ENCODE measurements at regions not wholly inside any gene's neighbourhood (a gene's known extent, or its start where the extent isn't known, plus 50 kb on each side); places are given as distances from the start of the nearest gene placed in this dataset.
"Not testable (repeated sequence)": the region's sequence is repeated elsewhere in the genome, so short reads cannot be mapped to it uniquely, and the experiment has no call there.

GRCh38 chr6:14386668-14387067, 269.1 kb downstream of the CD83 start (continued):
- TF ChIP-seq, protein P1, sequence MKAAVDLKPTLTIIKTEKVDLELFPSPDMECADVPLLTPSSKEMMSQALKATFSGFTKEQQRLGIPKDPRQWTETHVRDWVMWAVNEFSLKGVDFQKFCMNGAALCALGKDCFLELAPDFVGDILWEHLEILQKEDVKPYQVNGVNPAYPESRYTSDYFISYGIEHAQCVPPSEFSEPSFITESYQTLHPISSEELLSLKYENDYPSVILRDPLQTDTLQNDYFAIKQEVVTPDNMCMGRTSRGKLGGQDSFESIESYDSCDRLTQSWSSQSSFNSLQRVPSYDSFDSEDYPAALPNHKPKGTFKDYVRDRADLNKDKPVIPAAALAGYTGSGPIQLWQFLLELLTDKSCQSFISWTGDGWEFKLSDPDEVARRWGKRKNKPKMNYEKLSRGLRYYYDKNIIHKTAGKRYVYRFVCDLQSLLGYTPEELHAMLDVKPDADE (IDR thresholded peaks at IDR 0.05) = no peak
- TF ChIP-seq ZNF114 (CRISPR knock-in tag; IDR thresholded peaks at IDR 0.05) (no peak), EZH2 (IDR thresholded peaks at IDR 0.05; ENCODE audit: low read depth, unreplicated experiment) (no peak), STAT1 (IDR thresholded peaks at IDR 0.05; ENCODE audit: unreplicated experiment) (no peak), CREB1 (CRISPR knock-in tag; IDR thresholded peaks at IDR 0.05; ENCODE audit: low read depth) (no peak), ZNF331 (CRISPR knock-in tag; IDR thresholded peaks at IDR 0.05; ENCODE audit: low read depth) (no peak)
- TF ChIP-seq, protein P2, sequence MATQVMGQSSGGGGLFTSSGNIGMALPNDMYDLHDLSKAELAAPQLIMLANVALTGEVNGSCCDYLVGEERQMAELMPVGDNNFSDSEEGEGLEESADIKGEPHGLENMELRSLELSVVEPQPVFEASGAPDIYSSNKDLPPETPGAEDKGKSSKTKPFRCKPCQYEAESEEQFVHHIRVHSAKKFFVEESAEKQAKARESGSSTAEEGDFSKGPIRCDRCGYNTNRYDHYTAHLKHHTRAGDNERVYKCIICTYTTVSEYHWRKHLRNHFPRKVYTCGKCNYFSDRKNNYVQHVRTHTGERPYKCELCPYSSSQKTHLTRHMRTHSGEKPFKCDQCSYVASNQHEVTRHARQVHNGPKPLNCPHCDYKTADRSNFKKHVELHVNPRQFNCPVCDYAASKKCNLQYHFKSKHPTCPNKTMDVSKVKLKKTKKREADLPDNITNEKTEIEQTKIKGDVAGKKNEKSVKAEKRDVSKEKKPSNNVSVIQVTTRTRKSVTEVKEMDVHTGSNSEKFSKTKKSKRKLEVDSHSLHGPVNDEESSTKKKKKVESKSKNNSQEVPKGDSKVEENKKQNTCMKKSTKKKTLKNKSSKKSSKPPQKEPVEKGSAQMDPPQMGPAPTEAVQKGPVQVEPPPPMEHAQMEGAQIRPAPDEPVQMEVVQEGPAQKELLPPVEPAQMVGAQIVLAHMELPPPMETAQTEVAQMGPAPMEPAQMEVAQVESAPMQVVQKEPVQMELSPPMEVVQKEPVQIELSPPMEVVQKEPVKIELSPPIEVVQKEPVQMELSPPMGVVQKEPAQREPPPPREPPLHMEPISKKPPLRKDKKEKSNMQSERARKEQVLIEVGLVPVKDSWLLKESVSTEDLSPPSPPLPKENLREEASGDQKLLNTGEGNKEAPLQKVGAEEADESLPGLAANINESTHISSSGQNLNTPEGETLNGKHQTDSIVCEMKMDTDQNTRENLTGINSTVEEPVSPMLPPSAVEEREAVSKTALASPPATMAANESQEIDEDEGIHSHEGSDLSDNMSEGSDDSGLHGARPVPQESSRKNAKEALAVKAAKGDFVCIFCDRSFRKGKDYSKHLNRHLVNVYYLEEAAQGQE (IDR thresholded peaks at IDR 0.05; ENCODE audit: unreplicated experiment) = no peak
- TF ChIP-seq, protein P3, sequence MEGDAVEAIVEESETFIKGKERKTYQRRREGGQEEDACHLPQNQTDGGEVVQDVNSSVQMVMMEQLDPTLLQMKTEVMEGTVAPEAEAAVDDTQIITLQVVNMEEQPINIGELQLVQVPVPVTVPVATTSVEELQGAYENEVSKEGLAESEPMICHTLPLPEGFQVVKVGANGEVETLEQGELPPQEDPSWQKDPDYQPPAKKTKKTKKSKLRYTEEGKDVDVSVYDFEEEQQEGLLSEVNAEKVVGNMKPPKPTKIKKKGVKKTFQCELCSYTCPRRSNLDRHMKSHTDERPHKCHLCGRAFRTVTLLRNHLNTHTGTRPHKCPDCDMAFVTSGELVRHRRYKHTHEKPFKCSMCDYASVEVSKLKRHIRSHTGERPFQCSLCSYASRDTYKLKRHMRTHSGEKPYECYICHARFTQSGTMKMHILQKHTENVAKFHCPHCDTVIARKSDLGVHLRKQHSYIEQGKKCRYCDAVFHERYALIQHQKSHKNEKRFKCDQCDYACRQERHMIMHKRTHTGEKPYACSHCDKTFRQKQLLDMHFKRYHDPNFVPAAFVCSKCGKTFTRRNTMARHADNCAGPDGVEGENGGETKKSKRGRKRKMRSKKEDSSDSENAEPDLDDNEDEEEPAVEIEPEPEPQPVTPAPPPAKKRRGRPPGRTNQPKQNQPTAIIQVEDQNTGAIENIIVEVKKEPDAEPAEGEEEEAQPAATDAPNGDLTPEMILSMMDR (conservative IDR thresholded peaks at IDR 0.05; ENCODE audit: low read depth in 2 of 2) = no peak

DNA sequence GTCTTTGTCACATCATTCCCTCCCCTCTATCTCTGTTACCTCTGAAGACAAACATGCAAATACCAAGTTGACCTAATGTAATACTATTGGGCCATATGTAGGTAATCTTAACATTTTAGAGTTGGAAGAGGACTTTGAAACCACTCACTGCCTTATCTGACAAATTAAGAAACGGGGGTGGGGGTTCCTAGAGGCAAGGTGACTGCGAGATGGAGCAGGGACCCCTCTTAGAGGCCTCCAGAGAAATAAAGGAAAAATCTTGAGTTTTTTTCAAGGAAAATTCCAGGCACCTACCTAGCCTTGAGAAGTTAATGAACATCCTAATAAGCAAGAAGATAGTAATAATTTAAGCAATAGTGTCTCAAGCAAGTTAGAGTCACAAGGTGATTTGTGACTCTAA, 270.8 kb downstream of the CD83 start:
- peaks cover 29% of the 10 kb centered on the region for H3K4me1 Mint-ChIP-seq
- TF ChIP-seq CREB1 (CRISPR knock-in tag; IDR thresholded peaks at IDR 0.05; ENCODE audit: low read depth) (no peak), POLR2AphosphoS5 (IDR thresholded peaks at IDR 0.05; ENCODE audit: low read depth) (no peak), EZH2phosphoT487 (IDR thresholded peaks at IDR 0.05; ENCODE audit: unreplicated experiment) (no peak), STAT1 (IDR thresholded peaks at IDR 0.05; ENCODE audit: unreplicated experiment) (no peak)

GRCh38 chr6:14389776-14390175, 272.2 kb downstream of the CD83 start:
- not testable (repeated sequence) for H3F3A ChIP-seq (replicated peaks; ENCODE audit: low read depth); H3K4me3 ChIP-seq; H3K4me2 ChIP-seq; H3K4me3 Mint-ChIP-seq; H4K20me1 ChIP-seq (replicated peaks; ENCODE audit: insufficient read depth); H3K27ac Mint-ChIP-seq; H2AFZ ChIP-seq; H3K27me3 Mint-ChIP-seq (ENCODE audit: insufficient read depth, low read depth, poor library complexity); H3K27me3 ChIP-seq (ENCODE audit: insufficient read depth); DNase-seq (ENCODE audit: low spot score); H3K36me3 ChIP-seq (ENCODE audit: insufficient read depth); H3K27ac ChIP-seq (ENCODE audit: low read depth); H3K9me3 Mint-ChIP-seq; H3K79me2 ChIP-seq (replicated peaks; ENCODE audit: insufficient read depth); ATAC-seq
- Histone ChIP-seq H3K4me1 (ENCODE audit: insufficient read depth) (peaks cover 16% of the 10 kb centered on the region), H3K9me2 (ENCODE audit: insufficient read depth) (peaks cover 10% of the 10 kb centered on the region)
- Mint-ChIP-seq H3K4me1 (peaks cover 17% of the 10 kb centered on the region), H3K36me3 (ENCODE audit: low read depth) (peaks cover 10% of the 10 kb centered on the region; the same call in 2 of the 3 replicates)

More for the DNA sequence above, 270.8 kb downstream of the CD83 start:
- Histone ChIP-seq H2AFZ (no peak overlapping the region), H3K9me2 (ENCODE audit: insufficient read depth) (peaks cover 10% of the 10 kb centered on the region), H4K20me1 (replicated peaks; ENCODE audit: insufficient read depth) (no peaks in the 10 kb centered on the region), H3K79me2 (replicated peaks; ENCODE audit: insufficient read depth) (no peaks in the 10 kb centered on the region), H3K4me3 (no peak overlapping the region), H3K27ac (ENCODE audit: low read depth) (no peak overlapping the region), H3K27me3 (ENCODE audit: insufficient read depth) (no peaks in the 10 kb centered on the region), H3K4me1 (ENCODE audit: insufficient read depth) (peaks cover 22% of the 10 kb centered on the region), H3F3A (replicated peaks; ENCODE audit: low read depth) (0 out of 2 replicates have a peak, but pooled peaks cover 4% of the 10 kb centered on the region), H3K36me3 (ENCODE audit: insufficient read depth) (0 out of 2 replicates have a peak, but pooled peaks cover 3% of the 10 kb centered on the region), H3K4me2 (no peak overlapping the region)
- Mint-ChIP-seq H3K4me3 (no peak overlapping the region), H3K36me3 (ENCODE audit: low read depth) (peaks cover 10% of the 10 kb centered on the region; the same call in 2 of the 3 replicates), H3K27ac (no peak overlapping the region), H3K27me3 (ENCODE audit: insufficient read depth, low read depth, poor library complexity) (no peaks in the 10 kb centered on the region), H3K9me3 (no peaks in the 10 kb centered on the region)
- ATAC-seq (no peak), DNase-seq (ENCODE audit: low spot score) (no peak)
